ENCODE measurements at regions not wholly inside any gene's neighbourhood (a gene's known extent, or its start where the extent isn't known, plus 50 kb on each side); places are given as distances from the start of the nearest gene placed in this dataset.
"Not testable (repeated sequence)": the region's sequence is repeated elsewhere in the genome, so short reads cannot be mapped to it uniquely, and the experiment has no call there.

- Histone ChIP-seq H3K36me3 (no peaks in the 10 kb centered on the region), H3K9me3 (no peaks in the 10 kb centered on the region), H3K4me1 (no peaks in the 10 kb centered on the region), H3K27ac (no peak overlapping the region), H3K27me3 (no peaks in the 10 kb centered on the region), H3K4me3 (no peak overlapping the region)
- ATAC-seq (no peak), DNase-seq (no peak)
- 85 to 99% (median 90%) methylated on average over 4 of the region's 4 CpGs for WGBS, 4 donors
- intact Hi-C loops (cut with DNase I) = no loop called here
- TF ChIP-seq CTCF (IDR thresholded peaks at IDR 0.05) = no peak
- no peak for TF ChIP-seq POLR2A (IDR thresholded peaks at IDR 0.05)
Measured at GRCh38 chr16:63650550-63650949, 1471.3 kb downstream of the CDH11 start.

- intact Hi-C loops (cut with DNase I); DNase-seq; ATAC-seq; H3K4me3 ChIP-seq; H3K27me3 ChIP-seq; H3K36me3 ChIP-seq; H3K4me1 ChIP-seq; H3K27ac ChIP-seq: not testable (repeated sequence)
- peaks cover 0 to 12% (median 0%) of the 10 kb centered on the region in 12 donors for H3K9me3 ChIP-seq
- WGBS, 4 donors = 78 to 87% (median 83%) methylated on average over 10 of the region's 10 CpGs
Measured at GRCh38 chr16:63633706-63634445, 1488.0 kb downstream of the CDH11 start.

GRCh38 chr16:63629272-63629671, 1492.6 kb downstream of the CDH11 start:
- TF ChIP-seq POLR2A (IDR thresholded peaks at IDR 0.05) (no peak), CTCF (IDR thresholded peaks at IDR 0.05) (no peak)
- intact Hi-C loops (cut with DNase I) = no loop called here
- H3K9me3 ChIP-seq = peaks cover 0 to 12% (median 0%) of the 10 kb centered on the region in 12 donors

GRCh38 chr16:63628812-63629211, 1493.1 kb downstream of the CDH11 start:
- Histone ChIP-seq H3K4me3 (no peak overlapping the region), H3K27ac (no peak overlapping the region), H3K9me3 (peaks cover 0 to 12% (median 0%) of the 10 kb centered on the region in 12 donors), H3K27me3 (no peaks in the 10 kb centered on the region), H3K36me3 (no peaks in the 10 kb centered on the region), H3K4me1 (no peaks in the 10 kb centered on the region)
- intact Hi-C loops (cut with DNase I) = no loop called here
- no peak for TF ChIP-seq CTCF (IDR thresholded peaks at IDR 0.05)
- no peak for TF ChIP-seq POLR2A (IDR thresholded peaks at IDR 0.05)
- DNase-seq (no peak), ATAC-seq (no peak)

More at GRCh38 chr16:63629272-63629671, 1492.6 kb downstream of the CDH11 start:
- DNase-seq (no peak), ATAC-seq (no peak)
- Histone ChIP-seq H3K27ac (no peak overlapping the region), H3K27me3 (no peaks in the 10 kb centered on the region), H3K36me3 (no peaks in the 10 kb centered on the region), H3K4me3 (no peak overlapping the region), H3K4me1 (no peaks in the 10 kb centered on the region)

- H3K36me3 ChIP-seq = no peaks in the 10 kb centered on the region
- ATAC-seq (no peak), DNase-seq (no peak)
- H3K9me3 ChIP-seq = peaks cover 0 to 5% (median 0%) of the 10 kb centered on the region in 12 donors
- H3K27ac ChIP-seq = no peak overlapping the region
- H3K4me3 ChIP-seq = no peak overlapping the region
- no peak for TF ChIP-seq POLR2A (IDR thresholded peaks at IDR 0.05)
- TF ChIP-seq CTCF (IDR thresholded peaks at IDR 0.05) = no peak
- no peaks in the 10 kb centered on the region for H3K27me3 ChIP-seq
- no peaks in the 10 kb centered on the region for H3K4me1 ChIP-seq
- intact Hi-C loops (cut with DNase I) = no loop called here
- 70 to 80% (median 75%) methylated on average over 1 of the region's 1 CpG for WGBS, 4 donors
Measured at GRCh38 chr16:63625126-63625525, 1496.7 kb downstream of the CDH11 start.
